Cerebellar cortex (tissue), 1 donor: ENCODE measurements at regions not wholly inside any gene's neighbourhood (a gene's known extent, or its start where the extent isn't known, plus 50 kb on each side); places are given as distances from the start of the nearest gene placed in this dataset.
"Not testable (repeated sequence)": the region's sequence is repeated elsewhere in the genome, so short reads cannot be mapped to it uniquely, and the experiment has no call there.

Experiments
- DNase-seq: peaks from one replicate; pipeline ENCODE4 v3.0.0-alpha.2; 2015; ENCODE audit warnings: low spot score

- DNase-seq, result no peak
Measured at GRCh38 chr17:71436479-71436878, 684.3 kb upstream of the SOX9 start.

DNA sequence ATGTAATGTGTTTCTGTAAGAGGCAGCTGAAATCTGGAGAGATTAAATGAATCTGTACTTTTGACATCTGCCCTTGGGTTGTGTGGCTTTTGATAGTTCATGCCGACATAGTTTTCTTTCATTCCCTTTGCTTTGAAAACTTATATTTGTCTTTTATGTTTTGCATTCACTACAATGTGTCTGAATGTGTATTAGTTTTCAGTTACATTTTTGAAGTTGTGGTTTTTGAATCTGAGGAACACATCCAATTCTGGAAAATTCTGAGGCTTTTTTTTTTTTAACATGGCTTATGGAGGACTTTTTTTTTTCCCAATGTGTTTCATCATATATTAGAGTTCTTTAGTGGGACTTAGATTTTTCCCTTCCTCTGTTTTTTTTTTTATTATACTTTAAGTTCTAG lies 683.7 kb upstream of the SOX9 start:
- DNase-seq, result no peak

DNA sequence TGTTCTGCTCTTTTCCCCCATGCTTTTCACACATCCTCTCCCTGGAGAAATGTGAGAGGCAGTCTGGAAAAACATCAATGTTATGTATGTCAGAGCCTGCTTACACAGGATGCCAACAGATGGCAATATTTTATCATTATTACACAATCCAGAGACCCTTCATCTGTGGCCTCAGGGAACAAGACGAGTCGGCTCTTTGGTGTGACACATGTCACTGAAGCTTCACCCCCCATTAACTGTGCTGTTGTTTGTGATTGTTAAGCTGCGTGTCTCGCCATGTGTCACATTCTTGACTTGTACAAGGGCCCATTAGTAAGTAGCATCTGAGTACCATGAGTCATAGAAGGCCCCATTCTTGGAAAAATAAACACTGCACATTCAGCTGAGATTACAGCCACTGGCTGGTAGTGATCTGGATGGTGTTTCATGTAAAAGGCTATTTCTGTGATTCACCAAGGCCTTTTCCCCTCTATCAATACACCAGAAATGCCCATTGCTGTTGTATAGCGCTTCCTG lies 682.1 kb upstream of the SOX9 start:
- DNase-seq, result no peak

DNA sequence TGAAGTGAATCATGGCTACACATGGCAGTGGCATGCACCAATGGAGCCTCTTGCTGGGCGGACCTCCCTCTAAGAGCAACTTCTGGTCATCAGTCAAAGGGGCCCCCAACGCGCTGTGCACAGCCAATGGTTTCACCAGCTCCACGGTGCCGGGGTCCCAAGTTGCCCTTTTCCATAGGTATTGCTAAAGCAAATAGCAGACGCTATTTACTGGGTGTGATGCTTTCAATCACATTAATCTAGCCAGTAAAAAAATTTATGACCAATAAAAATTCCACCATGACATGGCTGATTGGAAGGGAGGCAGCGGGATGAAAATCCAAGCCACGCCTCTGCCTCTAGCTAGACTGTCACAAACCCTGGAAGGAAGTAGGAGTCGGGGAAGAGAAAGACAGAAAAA lies 680.3 kb upstream of the SOX9 start:
- no peak for DNase-seq

DNA sequence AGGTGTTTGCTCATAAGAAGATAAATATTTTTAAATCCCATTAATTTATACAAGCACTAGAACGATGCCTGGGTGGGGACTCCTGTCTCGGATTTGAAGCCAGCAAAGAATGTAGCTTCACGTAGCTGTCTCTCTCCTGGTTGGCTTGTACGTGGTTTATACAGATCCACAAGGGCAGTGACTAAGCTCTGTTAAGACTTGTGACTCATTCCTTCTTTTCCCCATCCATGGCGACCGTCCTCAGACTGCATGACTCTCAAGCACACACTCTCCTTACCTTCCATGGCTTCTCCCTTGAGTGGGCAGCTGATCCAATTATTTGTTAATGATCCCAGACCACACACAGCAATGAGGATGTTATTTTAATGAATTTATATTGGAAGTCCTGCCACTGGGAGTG lies 679.7 kb upstream of the SOX9 start:
- DNase-seq, result no peak

DNA sequence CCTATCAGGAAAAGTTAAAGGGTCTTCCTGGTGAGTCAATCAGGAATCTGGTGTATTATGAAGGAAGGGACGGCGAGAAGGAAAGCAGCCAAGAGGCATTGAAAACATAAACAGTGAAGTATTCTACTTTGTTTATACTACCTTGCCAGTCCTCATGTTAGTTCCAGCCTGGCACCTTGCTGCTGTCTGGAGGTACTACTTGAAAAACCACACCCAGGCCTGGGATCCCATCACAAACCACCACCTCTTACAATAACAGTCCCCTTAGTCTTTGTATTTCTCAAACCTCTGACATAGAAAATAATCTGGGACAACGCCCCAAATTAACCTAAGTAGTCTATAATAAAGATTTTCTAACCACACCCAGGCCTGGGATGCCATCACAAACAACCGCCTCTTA lies 676.7 kb upstream of the SOX9 start:
- DNase-seq, result no peak

- no peak for DNase-seq
Measured at GRCh38 chr17:71446645-71447437, 674.0 kb upstream of the SOX9 start.

DNA sequence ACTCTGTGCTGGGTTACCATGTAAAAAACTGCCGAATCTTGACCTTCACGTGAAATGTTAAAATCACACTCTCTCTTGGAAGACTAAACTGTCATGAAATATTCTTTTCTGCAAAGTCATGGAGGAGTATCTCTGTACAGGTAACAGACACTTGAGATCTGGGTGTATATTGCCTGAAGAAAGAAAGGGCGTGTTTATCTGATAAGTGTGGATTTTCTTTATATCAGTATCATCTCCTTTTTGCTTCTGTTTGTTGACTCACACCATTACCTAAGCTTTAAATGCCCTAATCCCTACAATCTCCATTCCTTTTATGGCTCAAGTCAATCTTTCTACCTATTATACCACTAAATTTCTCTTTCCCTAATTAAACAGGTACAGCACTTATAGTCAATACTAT lies 673.2 kb upstream of the SOX9 start:
- no peak for DNase-seq

DNA sequence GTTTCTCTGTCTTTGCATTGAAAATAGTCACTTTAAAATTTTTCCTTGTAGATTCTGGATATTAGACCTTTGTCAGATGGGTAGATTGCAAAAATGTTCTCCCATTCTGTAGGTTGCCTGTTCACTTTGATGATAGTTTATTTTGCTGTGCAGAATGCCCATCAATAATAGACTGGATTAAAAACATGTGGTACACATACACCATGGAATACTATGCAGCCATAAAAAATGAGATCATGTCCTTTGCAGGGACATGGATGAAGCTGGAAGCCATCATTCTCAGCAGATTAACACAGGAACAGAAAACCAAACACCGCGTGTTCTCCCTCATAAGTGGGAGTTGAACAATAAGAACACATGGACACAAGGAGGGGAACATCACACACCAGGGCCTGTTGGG lies 670.2 kb upstream of the SOX9 start:
- DNase-seq, result not testable (repeated sequence)

DNA sequence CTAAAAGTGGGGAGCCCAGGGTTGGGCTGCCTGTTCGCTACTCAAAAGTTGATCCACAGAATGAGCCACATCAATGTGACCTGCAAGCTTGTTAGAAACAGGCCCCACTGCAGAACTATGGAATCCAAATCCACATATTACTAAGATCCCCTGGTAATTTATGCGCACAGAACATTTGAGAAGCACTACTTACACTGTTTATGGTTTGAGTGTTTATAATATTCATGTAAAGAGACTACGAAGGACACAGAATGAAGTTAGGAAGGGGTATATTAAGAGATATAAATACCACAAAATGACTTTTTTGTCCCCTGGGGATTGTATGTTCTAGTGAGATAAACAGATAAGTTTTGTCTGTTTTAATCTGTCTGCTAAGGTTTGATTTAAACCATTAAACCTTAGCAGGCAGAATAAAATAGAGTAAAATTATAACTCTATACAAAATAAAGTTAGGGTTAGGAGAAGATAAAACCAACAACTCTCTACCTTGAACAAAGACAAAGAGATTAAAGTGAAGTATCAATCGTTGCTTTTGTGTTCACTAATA lies 666.9 kb upstream of the SOX9 start:
- DNase-seq, result no peak

DNA sequence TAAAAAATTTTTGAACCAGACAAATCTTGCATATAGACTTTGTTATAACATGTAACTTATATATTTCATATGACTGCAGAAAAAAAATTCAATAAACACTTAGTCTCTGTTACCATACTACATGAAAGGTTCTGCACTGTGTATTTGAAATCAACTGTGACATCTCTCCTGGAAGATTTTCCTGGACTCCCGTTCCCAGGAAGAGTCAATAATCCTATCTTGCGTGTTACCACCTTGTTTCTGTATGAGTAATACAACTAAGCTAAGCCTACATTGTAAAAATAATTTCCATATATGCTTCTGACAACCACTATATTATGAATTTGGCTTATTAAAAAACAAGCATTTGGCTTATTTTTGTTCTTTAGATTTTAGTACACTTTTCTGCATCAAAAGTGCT lies 665.6 kb upstream of the SOX9 start:
- DNase-seq, result no peak

- no peak for DNase-seq
Measured at GRCh38 chr17:71458322-71458721, 662.5 kb upstream of the SOX9 start.

- DNase-seq, result no peak
Measured at GRCh38 chr17:71460943-71461342, 659.9 kb upstream of the SOX9 start.

GRCh38 chr17:71461498-71462169 lies 659.2 kb upstream of the SOX9 start:
- no peak for DNase-seq

DNA sequence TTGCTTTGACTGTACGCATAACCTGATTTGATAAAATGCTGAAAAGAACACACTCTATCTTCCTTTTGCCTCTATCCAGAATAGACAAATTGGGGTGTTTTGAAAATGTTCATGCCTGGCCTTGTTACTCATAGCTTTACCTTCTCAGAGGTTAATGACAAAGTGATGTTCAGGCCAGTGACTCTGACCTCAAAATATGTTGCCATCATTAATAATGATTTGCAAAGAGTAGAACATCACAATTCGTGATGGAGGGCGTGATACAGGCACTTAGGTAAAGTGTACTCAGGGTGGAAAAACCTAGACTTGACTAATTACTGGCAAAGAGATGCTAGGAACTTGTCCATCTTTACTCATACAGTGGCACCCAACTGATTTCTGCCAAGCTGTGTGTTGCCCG lies 656.6 kb upstream of the SOX9 start:
- no peak for DNase-seq

DNA sequence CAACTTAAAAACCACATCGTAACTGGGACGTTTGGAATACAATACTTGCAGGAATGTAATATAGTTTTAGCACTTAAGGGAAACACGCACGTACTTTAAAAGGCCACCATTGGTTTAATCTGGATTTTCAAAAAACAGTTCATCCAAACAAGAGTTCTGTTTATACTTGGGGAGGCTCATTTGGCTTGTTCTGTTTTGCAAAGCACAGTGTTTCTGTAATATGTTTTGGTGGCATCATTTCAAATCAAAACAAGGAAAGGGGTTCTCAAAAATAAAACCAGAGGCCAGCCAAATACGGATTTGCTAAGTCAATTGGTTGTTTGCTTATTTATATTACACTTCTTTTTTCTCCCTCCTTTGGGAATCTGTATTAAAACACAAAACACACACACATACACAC lies 656.1 kb upstream of the SOX9 start:
- no peak for DNase-seq

- DNase-seq, result no peak
Measured at GRCh38 chr17:71467719-71468118, 653.1 kb upstream of the SOX9 start.

GRCh38 chr17:71470062-71470461 lies 650.8 kb upstream of the SOX9 start:
- no peak for DNase-seq

DNA sequence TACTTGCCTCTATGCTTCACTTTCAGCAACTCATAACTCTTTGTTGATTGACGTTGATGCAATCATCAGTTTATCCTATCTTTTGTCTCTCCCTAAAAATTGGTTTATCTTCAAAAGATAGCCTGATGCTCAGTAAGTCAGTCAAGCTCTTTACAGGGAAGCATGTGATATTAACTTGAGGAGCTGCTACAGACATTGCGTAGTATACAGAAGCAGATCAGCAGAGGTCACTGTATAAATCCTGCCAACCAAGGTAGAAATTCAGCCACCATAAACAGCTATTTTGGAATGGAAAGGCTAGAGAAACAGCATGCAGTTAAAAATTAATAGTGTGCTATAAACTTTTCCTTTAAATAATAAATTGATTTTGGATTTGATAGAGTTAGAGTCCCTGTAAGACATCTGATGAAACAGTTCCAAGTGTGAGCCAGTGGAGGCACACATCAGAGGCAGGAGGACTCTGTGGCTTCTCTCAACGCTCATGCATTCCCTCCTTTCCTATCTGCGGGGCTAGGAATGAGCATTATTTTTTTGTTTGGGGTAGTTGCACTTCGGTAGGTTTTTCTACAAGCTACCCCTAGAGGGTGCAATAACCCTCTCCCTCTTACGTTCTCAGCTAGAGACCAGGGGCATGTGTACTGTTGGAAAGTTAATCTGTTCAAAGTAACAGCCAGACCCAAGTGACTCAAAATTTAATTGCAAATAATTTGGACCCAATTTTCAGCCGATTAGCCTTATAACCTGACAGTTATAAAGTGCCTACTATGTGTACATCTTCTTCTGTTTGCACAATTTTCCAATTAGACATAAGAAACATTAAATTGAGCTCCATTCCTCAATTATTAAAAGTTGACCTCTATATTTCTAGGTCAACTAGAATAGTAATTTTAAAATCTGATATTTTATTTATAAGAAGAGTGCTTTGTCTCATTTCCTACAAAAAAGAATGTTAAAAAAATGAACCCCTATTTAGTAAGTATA lies 647.7 kb upstream of the SOX9 start:
- DNase-seq, result peak; percentile 4

DNA sequence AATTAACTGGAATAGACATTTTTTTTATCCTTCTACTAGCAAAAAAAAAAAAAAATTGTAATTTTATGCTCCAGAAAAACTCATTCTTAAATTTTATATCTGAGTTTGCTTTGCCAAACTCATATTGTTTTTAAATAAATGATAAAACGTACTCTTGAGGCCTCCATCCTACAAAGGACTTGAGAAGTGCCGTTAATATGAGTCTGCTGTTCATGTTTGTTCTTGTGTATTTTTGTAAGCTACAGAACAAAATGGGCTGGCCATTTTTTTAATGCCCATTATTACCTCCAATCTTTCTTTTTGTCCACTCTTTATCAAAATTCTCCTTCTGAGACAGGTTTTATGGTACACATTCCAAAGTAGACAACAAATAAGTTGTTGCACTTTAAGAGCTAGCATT lies 643.5 kb upstream of the SOX9 start:
- no peak for DNase-seq

DNA sequence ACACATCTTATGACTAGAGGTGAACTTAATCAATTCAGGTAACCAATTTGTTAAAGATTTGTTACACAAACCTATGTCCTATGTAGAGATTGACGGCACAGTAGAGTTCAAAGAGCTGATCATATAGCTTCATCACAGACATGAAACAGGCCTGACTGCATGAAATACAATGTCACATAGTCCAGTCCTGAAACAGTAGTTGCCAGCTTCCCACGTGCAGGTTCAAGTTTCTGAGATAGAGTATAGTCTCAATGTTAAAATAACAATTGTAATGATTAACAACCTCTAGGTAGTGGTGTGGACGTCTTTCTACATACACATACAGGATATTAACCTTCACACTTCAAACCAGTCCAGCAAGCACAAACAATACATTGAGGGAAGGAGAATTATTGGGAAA lies 640.7 kb upstream of the SOX9 start:
- no peak for DNase-seq

- no peak for DNase-seq
Measured at GRCh38 chr17:71482625-71483024, 638.2 kb upstream of the SOX9 start.
